GM21529 (cell line): ENCODE measurements at regions not wholly inside any gene's neighbourhood (a gene's known extent, or its start where the extent isn't known, plus 50 kb on each side); places are given as distances from the start of the nearest gene placed in this dataset.
"Not testable (repeated sequence)": the region's sequence is repeated elsewhere in the genome, so short reads cannot be mapped to it uniquely, and the experiment has no call there.

Source experiments
- ATAC-seq: cut with Tn5 transposase; IDR thresholded peaks from one replicate; pipeline ENCODE4 v1.9.1; 2021; ENCODE audit not compliant: unreplicated experiment

GRCh38 chr1:70812442-70813109, 235.0 kb downstream of the PTGER3 start:
- no peak for ATAC-seq

- ATAC-seq = no peak
These were observed 229.2 kb downstream of the PTGER3 start for GRCh38 chr1:70818401-70818800.

GRCh38 chr1:70819231-70819630, 228.4 kb downstream of the PTGER3 start:
- ATAC-seq = no peak

GRCh38 chr1:70819785-70820184, 227.8 kb downstream of the PTGER3 start:
- ATAC-seq = no peak

GRCh38 chr1:70820396-70820795, 227.2 kb downstream of the PTGER3 start:
- no peak for ATAC-seq

- ATAC-seq = no peak
These were observed 226.6 kb downstream of the PTGER3 start for GRCh38 chr1:70820995-70821394.

- no peak for ATAC-seq
These were observed 221.2 kb downstream of the PTGER3 start for GRCh38 chr1:70826428-70826827.

GRCh38 chr1:70827030-70827429, 220.6 kb downstream of the PTGER3 start:
- no peak for ATAC-seq

- no peak for ATAC-seq
These were observed 219.4 kb downstream of the PTGER3 start for GRCh38 chr1:70828177-70828576.

GRCh38 chr1:70834365-70834764, 213.3 kb downstream of the PTGER3 start:
- ATAC-seq = not testable (repeated sequence)

- no peak for ATAC-seq
These were observed 211.2 kb downstream of the PTGER3 start for GRCh38 chr1:70836456-70836855.

- no peak for ATAC-seq
These were observed 207.2 kb downstream of the PTGER3 start for GRCh38 chr1:70840260-70840953.

- no peak for ATAC-seq
These were observed 205.1 kb downstream of the PTGER3 start for GRCh38 chr1:70842562-70842961.

- no peak for ATAC-seq
These were observed 204.2 kb downstream of the PTGER3 start for GRCh38 chr1:70843452-70843851.

GRCh38 chr1:70847013-70847412, 200.6 kb downstream of the PTGER3 start:
- no peak for ATAC-seq

GRCh38 chr1:70855203-70855602, 192.4 kb downstream of the PTGER3 start:
- ATAC-seq = no peak

- no peak for ATAC-seq
These were observed 191.4 kb downstream of the PTGER3 start for GRCh38 chr1:70856201-70856600.

- no peak for ATAC-seq
These were observed 184.4 kb downstream of the PTGER3 start for GRCh38 chr1:70863239-70863638.

GRCh38 chr1:70864302-70864701, 183.3 kb downstream of the PTGER3 start:
- ATAC-seq = no peak

GRCh38 chr1:70866542-70867264, 180.9 kb downstream of the PTGER3 start:
- ATAC-seq = no peak

GRCh38 chr1:70871790-70872189, 175.8 kb downstream of the PTGER3 start:
- no peak for ATAC-seq

- no peak for ATAC-seq
These were observed 173.6 kb downstream of the PTGER3 start for GRCh38 chr1:70874063-70874462.
